Astrocyte (in vitro differentiated cells and primary cell): ENCODE measurements at regions not wholly inside any gene's neighbourhood (a gene's known extent, or its start where the extent isn't known, plus 50 kb on each side); places are given as distances from the start of the nearest gene placed in this dataset.
A peak's percentile ranks its signal among the peaks of the same experiment; 100 is the strongest.

Experiments used
- DNase-seq: peaks from one replicate; pipeline ENCODE4 v3.0.0-alpha.2; 2010; ENCODE audit warnings: low read depth
- FAIRE-seq: peaks from 2 replicates; lab custom pipeline; 2011; peaks lifted over from hg19 to GRCh38; lab: Jason Lieb, UNC
- H2AFZ ChIP-seq: 2 replicates; pipeline ENCODE4 v1.6.0; 2012; ENCODE audit warnings: low read depth, low read length, inconsistent platforms
- H3K27ac ChIP-seq: 2 replicates; pipeline ENCODE4 v1.5.1; 2011; ENCODE audit warnings: low read depth, low read length, inconsistent platforms
- H3K27me3 ChIP-seq: 2 replicates; pipeline ENCODE4 v1.6.0; 2011; ENCODE audit warnings: low read length, inconsistent platforms; ENCODE audit not compliant: insufficient read depth
- H3K36me3 ChIP-seq: 2 replicates; pipeline ENCODE4 v1.5.1; 2011; ENCODE audit warnings: low read length, inconsistent platforms; ENCODE audit not compliant: insufficient read depth
- H3K4me1 ChIP-seq: 2 replicates; pipeline ENCODE4 v1.5.1; 2011; ENCODE audit warnings: low read length, inconsistent platforms; ENCODE audit not compliant: insufficient read depth
- H3K4me2 ChIP-seq: 2 replicates; pipeline ENCODE4 v1.6.0; 2012; ENCODE audit warnings: low read length, inconsistent platforms
- H3K4me3 ChIP-seq: 2 replicates; pipeline ENCODE4 v1.5.1; 2011; ENCODE audit warnings: low read depth, mild to moderate bottlenecking, low read length, inconsistent platforms; ENCODE audit not compliant: insufficient read depth
- H3K79me2 ChIP-seq: 2 replicates; pipeline ENCODE4 v1.6.0; 2012; ENCODE audit warnings: mild to moderate bottlenecking, low read length, inconsistent platforms; ENCODE audit not compliant: insufficient read depth
- H3K9ac ChIP-seq: 2 replicates; pipeline ENCODE4 v1.6.0; 2012; ENCODE audit warnings: mild to moderate bottlenecking, low read length, inconsistent platforms
- H3K9me3 ChIP-seq: 2 replicates; pipeline ENCODE4 v1.5.1; 2012; ENCODE audit warnings: low read depth, mild to moderate bottlenecking, low read length, inconsistent platforms; ENCODE audit not compliant: insufficient read depth
- H4K20me1 ChIP-seq: 2 replicates; pipeline ENCODE4 v1.6.0; 2012; ENCODE audit warnings: low read length, inconsistent platforms; ENCODE audit not compliant: insufficient read depth
- H3K27ac Mint-ChIP-seq: one replicate; pipeline ENCODE4 v1.8.0; 2021; ENCODE audit warnings: mild to moderate bottlenecking, mixed read lengths; ENCODE audit not compliant: unreplicated experiment
- H3K27me3 Mint-ChIP-seq: one replicate; pipeline ENCODE4 v1.8.0; 2021; ENCODE audit warnings: low read depth, mixed read lengths; ENCODE audit not compliant: unreplicated experiment
- H3K36me3 Mint-ChIP-seq: one replicate; pipeline ENCODE4 v1.8.0; 2021; ENCODE audit warnings: low read depth, mixed read lengths; ENCODE audit not compliant: unreplicated experiment
- H3K4me1 Mint-ChIP-seq: one replicate; pipeline ENCODE4 v1.8.0; 2021; ENCODE audit warnings: low read depth, mixed read lengths; ENCODE audit not compliant: unreplicated experiment
- H3K4me3 Mint-ChIP-seq: one replicate; pipeline ENCODE4 v1.8.0; 2021; ENCODE audit warnings: mild to moderate bottlenecking, moderate library complexity, mixed read lengths; ENCODE audit not compliant: unreplicated experiment
- H3K9me3 Mint-ChIP-seq: one replicate; pipeline ENCODE4 v1.8.0; 2021; ENCODE audit warnings: mild to moderate bottlenecking, mixed read lengths; ENCODE audit not compliant: unreplicated experiment
- EZH2 ChIP-seq: IDR thresholded peaks from 2 replicates; pipeline ENCODE4 v1.6.1; 2012; ENCODE audit warnings: mild to moderate bottlenecking, low read length, inconsistent platforms; ENCODE audit not compliant: insufficient read depth
- TF ChIP-seq, protein P1 (sequence below): IDR thresholded peaks from 2 replicates; pipeline ENCODE4 v1.5.1; 2011; ENCODE audit warnings: low read depth, mild to moderate bottlenecking, inconsistent platforms, low read length, moderate library complexity; ENCODE audit not compliant: insufficient read depth

DNA sequence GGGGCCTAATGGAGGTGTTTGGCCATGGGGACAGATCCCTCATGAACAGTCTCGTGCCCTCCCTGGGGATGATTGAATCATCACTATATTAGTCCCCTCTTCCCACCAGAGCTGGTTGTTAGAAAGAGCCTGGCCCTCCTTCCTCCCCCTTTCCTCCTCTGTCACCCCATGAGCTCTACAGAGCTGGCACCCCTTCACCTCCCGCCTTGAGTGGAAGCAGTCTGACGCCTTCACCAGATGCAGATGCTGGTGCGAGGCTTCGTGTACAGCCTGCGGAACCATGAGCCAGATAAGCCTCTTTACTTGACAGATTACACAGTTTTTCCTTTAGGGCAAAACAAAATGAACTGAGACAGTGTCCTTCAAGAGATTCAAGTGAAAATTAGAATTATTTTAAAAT, 74.4 kb upstream of the RIPOR2 start:
- no peak overlapping the region for H3K4me3 Mint-ChIP-seq
- no peaks in the 10 kb centered on the region for H4K20me1 ChIP-seq
- H3K4me3 ChIP-seq, result no peak overlapping the region
- H3K4me1 Mint-ChIP-seq, result peaks cover 33% of the 10 kb centered on the region
- H3K36me3 Mint-ChIP-seq, result no peaks in the 10 kb centered on the region
- FAIRE-seq (no peak), DNase-seq (no peak)
- H2AFZ ChIP-seq, result no peak overlapping the region
- no peak overlapping the region for H3K9ac ChIP-seq
- H3K4me2 ChIP-seq, result no peak overlapping the region
- H3K27me3 Mint-ChIP-seq, result no peaks in the 10 kb centered on the region
- no peaks in the 10 kb centered on the region for H3K9me3 ChIP-seq
- no peak overlapping the region for H3K27ac Mint-ChIP-seq
- TF ChIP-seq, protein P1, sequence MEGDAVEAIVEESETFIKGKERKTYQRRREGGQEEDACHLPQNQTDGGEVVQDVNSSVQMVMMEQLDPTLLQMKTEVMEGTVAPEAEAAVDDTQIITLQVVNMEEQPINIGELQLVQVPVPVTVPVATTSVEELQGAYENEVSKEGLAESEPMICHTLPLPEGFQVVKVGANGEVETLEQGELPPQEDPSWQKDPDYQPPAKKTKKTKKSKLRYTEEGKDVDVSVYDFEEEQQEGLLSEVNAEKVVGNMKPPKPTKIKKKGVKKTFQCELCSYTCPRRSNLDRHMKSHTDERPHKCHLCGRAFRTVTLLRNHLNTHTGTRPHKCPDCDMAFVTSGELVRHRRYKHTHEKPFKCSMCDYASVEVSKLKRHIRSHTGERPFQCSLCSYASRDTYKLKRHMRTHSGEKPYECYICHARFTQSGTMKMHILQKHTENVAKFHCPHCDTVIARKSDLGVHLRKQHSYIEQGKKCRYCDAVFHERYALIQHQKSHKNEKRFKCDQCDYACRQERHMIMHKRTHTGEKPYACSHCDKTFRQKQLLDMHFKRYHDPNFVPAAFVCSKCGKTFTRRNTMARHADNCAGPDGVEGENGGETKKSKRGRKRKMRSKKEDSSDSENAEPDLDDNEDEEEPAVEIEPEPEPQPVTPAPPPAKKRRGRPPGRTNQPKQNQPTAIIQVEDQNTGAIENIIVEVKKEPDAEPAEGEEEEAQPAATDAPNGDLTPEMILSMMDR, result no peak
- no peak for TF ChIP-seq EZH2
- no peaks in the 10 kb centered on the region for H3K9me3 Mint-ChIP-seq
- H3K27me3 ChIP-seq, result no peaks in the 10 kb centered on the region
- peaks cover 31% of the 10 kb centered on the region for H3K4me1 ChIP-seq
- no peaks in the 10 kb centered on the region for H3K36me3 ChIP-seq
- H3K79me2 ChIP-seq, result no peaks in the 10 kb centered on the region
- no peak overlapping the region for H3K27ac ChIP-seq

DNA sequence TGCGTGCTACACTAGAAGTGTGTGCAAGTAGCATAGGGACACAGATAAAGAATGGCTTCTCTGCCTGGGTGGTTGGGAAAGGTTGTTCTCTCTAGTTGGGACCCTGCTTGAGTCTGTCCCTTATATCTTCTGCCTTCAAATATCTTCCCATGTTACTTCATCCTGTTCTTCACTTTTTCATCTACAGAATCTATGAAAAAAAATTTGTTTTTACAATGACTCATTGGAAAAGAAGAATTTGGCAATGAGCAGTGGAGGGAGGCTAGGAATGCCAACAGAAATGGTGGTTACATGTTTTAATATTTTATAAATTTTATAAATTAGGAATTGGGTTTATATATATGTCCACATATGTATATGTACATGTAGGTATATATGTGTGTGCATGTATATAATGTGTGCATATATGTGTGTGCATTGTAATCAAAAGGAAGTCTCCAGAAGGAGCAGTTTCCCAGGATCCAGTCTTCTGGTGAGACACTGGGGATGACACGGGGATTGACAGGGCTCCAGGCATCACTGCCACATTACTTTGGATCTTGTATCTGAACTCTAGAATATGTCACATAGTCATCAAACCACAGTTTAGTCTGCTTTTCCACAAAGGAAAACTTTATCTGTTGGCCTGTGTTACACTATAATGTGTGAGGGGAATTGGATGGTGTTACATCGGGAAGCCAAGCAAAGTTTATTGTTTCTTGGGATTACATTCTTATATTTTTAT, 75.3 kb upstream of the RIPOR2 start:
- H3K27me3 Mint-ChIP-seq, result no peaks in the 10 kb centered on the region
- no peak overlapping the region for H3K4me3 Mint-ChIP-seq
- TF ChIP-seq EZH2, result no peak
- TF ChIP-seq, protein P1, result no peak
- Histone ChIP-seq H3K9me3 (no peaks in the 10 kb centered on the region), H3K4me1 (peaks cover 37% of the 10 kb centered on the region), H3K36me3 (no peaks in the 10 kb centered on the region), H3K4me2 (peak overlapping the region; percentile 40), H3K79me2 (no peaks in the 10 kb centered on the region), H3K27me3 (no peaks in the 10 kb centered on the region), H3K4me3 (no peak overlapping the region), H2AFZ (no peak overlapping the region), H4K20me1 (no peaks in the 10 kb centered on the region), H3K9ac (no peak overlapping the region), H3K27ac (peak overlapping the region; percentile 40)
- FAIRE-seq, result no peak
- peak overlapping the region; percentile 67 for H3K27ac Mint-ChIP-seq
- peaks cover 35% of the 10 kb centered on the region for H3K4me1 Mint-ChIP-seq
- no peaks in the 10 kb centered on the region for H3K36me3 Mint-ChIP-seq
- no peaks in the 10 kb centered on the region for H3K9me3 Mint-ChIP-seq
- peak; percentile 54 for DNase-seq

DNA sequence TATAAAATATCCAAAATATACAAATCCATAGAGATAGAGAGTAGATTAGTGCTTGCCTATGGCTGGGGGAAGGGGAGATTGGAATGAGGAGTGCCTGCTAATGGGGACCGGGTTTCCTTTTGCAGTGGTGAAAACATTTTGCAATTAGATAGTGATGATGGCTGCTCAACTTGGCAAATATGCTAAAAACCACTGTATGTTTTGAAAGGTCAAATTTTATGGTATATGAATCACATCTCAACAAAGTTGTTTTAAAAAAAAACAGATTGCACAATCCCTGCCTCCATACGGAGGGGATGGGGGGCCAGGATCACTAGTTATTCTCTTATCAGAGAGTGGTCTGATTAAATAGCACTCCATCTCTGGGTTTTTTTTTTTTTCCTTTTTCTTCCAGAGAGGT, 76.9 kb upstream of the RIPOR2 start:
- no peaks in the 10 kb centered on the region for H3K27me3 Mint-ChIP-seq
- H3K4me1 ChIP-seq, result peaks cover 34% of the 10 kb centered on the region
- no peaks in the 10 kb centered on the region for H3K27me3 ChIP-seq
- DNase-seq (peak; percentile 79), FAIRE-seq (no peak)
- H3K4me3 ChIP-seq, result no peak overlapping the region
- no peak overlapping the region for H3K27ac Mint-ChIP-seq
- H3K4me3 Mint-ChIP-seq, result no peak overlapping the region
- H3K4me2 ChIP-seq, result peak overlapping the region; percentile 17
- H2AFZ ChIP-seq, result no peak overlapping the region
- no peak overlapping the region for H3K9ac ChIP-seq
- TF ChIP-seq EZH2, result no peak
- TF ChIP-seq, protein P1, result no peak
- no peak overlapping the region for H3K27ac ChIP-seq
- H3K9me3 ChIP-seq, result no peaks in the 10 kb centered on the region
- H3K36me3 Mint-ChIP-seq, result no peaks in the 10 kb centered on the region
- H3K36me3 ChIP-seq, result no peaks in the 10 kb centered on the region
- no peaks in the 10 kb centered on the region for H3K9me3 Mint-ChIP-seq
- no peaks in the 10 kb centered on the region for H3K79me2 ChIP-seq
- no peaks in the 10 kb centered on the region for H4K20me1 ChIP-seq
- H3K4me1 Mint-ChIP-seq, result peaks cover 42% of the 10 kb centered on the region
